Mesothelial cell of epicardium (in vitro differentiated cells): ENCODE measurements at regions not wholly inside any gene's neighbourhood (a gene's known extent, or its start where the extent isn't known, plus 50 kb on each side); places are given as distances from the start of the nearest gene placed in this dataset.

Experiments
- DNase-seq, 2 experiments: peaks; one replicate each; pipeline ENCODE4 v3.0.0; 2021; ENCODE audit warnings: low spot score in 2 of 2; ENCODE audit not compliant: unreplicated experiment in 2 of 2
- H3K27ac Mint-ChIP-seq: 2 replicates; pipeline ENCODE4 v1.8.0; 2021; ENCODE audit warnings: mixed read lengths
- H3K27me3 Mint-ChIP-seq: 2 replicates; pipeline ENCODE4 v1.8.0; 2021; ENCODE audit warnings: low read depth, mixed read lengths
- H3K36me3 Mint-ChIP-seq: 2 replicates; pipeline ENCODE4 v1.8.0; 2021; ENCODE audit warnings: mixed read lengths
- H3K4me1 Mint-ChIP-seq: 2 replicates; pipeline ENCODE4 v1.8.0; 2021; ENCODE audit warnings: mixed read lengths
- H3K4me3 Mint-ChIP-seq: 2 replicates; pipeline ENCODE4 v1.8.0; 2021; ENCODE audit warnings: mild to moderate bottlenecking, moderate library complexity, mixed read lengths
- H3K9me3 Mint-ChIP-seq: 2 replicates; pipeline ENCODE4 v1.8.0; 2021; ENCODE audit warnings: mixed read lengths
- TF ChIP-seq, protein P1 (sequence below): fragments of 200-600 bp; sonication (generic); IDR thresholded peaks from one replicate; pipeline ENCODE4 v1.5.0; 2021; ENCODE audit warnings: antibody characterized with exemption; ENCODE audit not compliant: unreplicated experiment

DNA sequence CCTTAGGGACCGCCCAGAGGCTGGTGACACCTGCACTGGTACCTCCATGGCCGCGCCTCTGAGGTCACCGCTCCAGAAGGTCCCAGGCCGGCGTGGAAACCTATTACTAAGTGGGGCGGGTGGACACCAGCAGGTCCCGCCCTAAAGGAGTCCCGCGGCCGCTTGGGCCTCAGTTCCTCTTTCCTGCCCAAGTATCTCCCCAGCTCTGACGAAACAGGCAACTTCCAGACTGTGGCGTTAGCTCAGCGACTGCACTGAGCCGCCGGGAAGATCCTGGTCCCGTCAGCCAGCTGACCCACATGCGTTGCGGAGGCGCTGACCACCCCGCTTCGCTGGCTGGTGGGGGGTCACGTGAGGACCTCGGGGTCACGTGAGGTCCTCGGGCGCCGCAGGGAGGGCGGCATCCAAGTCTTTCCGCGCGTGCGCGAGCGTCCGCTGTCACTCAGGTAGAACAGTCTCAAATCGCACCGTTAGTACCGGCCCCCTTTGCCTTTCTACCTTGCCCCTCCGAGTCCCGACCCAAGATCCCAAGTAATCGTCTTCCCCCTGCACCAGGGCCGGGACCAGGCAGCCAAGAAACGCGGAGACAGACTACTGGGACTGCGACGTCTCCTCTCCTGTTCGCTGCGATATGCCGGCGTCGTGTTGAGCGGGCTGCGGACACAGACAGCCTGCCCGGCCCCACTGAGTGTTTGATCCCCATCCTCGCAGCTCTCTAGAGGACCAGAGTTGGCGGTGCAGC is 53.7 kb upstream of the KDM4C start:
- Mint-ChIP-seq H3K36me3 (peaks cover 3% of the 10 kb centered on the region), H3K27me3 (no peaks in the 10 kb centered on the region), H3K27ac (peak overlapping the region; percentile 93), H3K9me3 (peaks cover 4% of the 10 kb centered on the region), H3K4me3 (peak overlapping the region; percentile 85), H3K4me1 (peaks cover 4% of the 10 kb centered on the region)
- DNase-seq, result peak in 1 of 2 experiments; percentile 65
- TF ChIP-seq, protein P1, sequence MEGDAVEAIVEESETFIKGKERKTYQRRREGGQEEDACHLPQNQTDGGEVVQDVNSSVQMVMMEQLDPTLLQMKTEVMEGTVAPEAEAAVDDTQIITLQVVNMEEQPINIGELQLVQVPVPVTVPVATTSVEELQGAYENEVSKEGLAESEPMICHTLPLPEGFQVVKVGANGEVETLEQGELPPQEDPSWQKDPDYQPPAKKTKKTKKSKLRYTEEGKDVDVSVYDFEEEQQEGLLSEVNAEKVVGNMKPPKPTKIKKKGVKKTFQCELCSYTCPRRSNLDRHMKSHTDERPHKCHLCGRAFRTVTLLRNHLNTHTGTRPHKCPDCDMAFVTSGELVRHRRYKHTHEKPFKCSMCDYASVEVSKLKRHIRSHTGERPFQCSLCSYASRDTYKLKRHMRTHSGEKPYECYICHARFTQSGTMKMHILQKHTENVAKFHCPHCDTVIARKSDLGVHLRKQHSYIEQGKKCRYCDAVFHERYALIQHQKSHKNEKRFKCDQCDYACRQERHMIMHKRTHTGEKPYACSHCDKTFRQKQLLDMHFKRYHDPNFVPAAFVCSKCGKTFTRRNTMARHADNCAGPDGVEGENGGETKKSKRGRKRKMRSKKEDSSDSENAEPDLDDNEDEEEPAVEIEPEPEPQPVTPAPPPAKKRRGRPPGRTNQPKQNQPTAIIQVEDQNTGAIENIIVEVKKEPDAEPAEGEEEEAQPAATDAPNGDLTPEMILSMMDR, result no peak

DNA sequence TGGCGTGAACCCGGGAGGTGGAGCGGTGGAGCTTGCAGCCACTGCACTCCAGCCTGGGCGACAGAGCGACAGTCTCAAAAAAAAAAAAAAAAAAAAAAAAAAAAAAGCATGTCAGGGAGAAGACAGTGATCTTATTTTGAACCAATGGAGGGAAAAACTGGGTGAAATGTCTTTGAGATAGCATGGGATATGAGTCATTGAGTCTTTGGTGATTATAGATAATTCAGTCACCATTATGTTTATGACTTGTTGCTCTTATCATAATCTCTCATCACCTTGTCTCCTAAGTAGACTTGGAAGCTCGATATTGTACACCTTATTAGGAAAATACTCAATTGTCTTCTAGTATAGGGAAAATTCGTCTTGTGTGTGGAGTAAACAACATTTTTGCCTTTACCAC is 55.1 kb upstream of the KDM4C start:
- Mint-ChIP-seq H3K9me3 (no peaks in the 10 kb centered on the region), H3K4me3 (peak overlapping the region; percentile 85), H3K36me3 (no peaks in the 10 kb centered on the region), H3K4me1 (peaks cover 4% of the 10 kb centered on the region), H3K27ac (no peak overlapping the region), H3K27me3 (no peaks in the 10 kb centered on the region)
- TF ChIP-seq, protein P1, result no peak
- no peak for DNase-seq

DNA sequence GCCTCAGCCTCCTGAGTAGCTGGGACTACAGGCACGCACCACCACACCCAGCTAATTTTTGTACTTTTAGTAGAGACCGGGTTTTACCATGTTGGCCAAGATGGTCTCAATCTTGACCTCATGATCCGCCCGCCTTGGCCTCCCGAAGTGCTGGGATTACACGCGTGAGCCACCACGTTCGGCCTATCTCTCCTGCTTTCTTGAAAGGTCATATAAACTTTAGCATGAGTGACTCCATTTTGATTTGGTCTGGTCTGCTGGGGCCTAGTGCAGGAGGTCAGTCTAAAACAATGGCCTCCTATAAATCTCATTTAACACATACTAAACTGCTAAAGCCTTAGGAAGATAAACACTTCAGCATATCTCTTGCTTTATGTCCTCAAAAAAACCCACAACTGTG is 50.6 kb upstream of the GLDC start:
- no peak for DNase-seq
- no peaks in the 10 kb centered on the region for H3K4me1 Mint-ChIP-seq
- H3K36me3 Mint-ChIP-seq, result no peaks in the 10 kb centered on the region
- no peak overlapping the region for H3K27ac Mint-ChIP-seq
- H3K4me3 Mint-ChIP-seq, result no peak overlapping the region
- H3K9me3 Mint-ChIP-seq, result no peaks in the 10 kb centered on the region
- TF ChIP-seq, protein P1, result no peak
- no peaks in the 10 kb centered on the region for H3K27me3 Mint-ChIP-seq

DNA sequence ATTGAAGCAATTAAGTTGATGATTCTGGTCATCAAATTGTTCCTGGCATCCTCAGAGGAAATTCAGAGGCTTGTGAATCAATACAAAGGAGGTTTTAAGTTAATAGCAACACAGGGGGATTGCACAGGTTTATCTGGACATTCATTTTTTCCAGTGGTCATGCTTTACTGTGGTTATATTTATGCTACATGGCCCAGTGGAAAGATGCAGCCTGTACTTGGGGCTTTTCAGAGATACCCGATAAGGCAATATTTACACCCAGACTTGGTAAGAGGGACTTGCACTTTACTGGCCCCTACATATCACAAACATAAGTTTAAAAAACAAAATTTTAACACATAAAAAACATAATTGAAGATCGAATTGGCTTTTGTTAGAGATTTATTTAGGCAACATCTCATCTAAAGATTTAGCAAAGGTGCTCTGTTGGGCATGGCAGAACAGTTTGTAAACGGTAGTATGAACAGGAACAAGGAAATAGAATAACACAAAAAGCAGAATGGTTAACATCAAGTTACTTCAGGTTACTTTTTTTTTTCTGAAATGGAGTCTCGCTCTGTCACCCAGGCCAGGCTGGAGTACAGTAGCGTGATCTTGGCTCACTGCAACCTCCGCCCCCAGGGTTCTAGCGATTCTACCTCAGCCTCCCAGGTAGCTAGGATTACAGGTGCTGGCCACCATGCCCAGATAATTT is 49.7 kb upstream of the GLDC start:
- H3K9me3 Mint-ChIP-seq, result no peaks in the 10 kb centered on the region
- no peaks in the 10 kb centered on the region for H3K4me1 Mint-ChIP-seq
- no peaks in the 10 kb centered on the region for H3K36me3 Mint-ChIP-seq
- TF ChIP-seq, protein P1, result no peak
- H3K27me3 Mint-ChIP-seq, result no peaks in the 10 kb centered on the region
- no peak overlapping the region for H3K4me3 Mint-ChIP-seq
- DNase-seq, result no peak
- H3K27ac Mint-ChIP-seq, result no peak overlapping the region
